SU-DHL-6 (cell line): ENCODE measurements at regions not wholly inside any gene's neighbourhood (a gene's known extent, or its start where the extent isn't known, plus 50 kb on each side); places are given as distances from the start of the nearest gene placed in this dataset.

ENCODE experiments used
- EZH2phosphoT487 ChIP-seq: fragments of 200-600 bp; sonication (generic), shearing (Covaris generic); conservative IDR thresholded peaks from 2 replicates; pipeline ENCODE4 v1.6.1; 2018; ENCODE audit warnings: mild to moderate bottlenecking, antibody characterized with exemption, low read length, moderate library complexity, mixed read lengths
- TF ChIP-seq, protein P1 (sequence below): fragments of 200-600 bp; sonication (generic); IDR thresholded peaks from one replicate; pipeline ENCODE4 v1.5.1; 2017; ENCODE audit warnings: antibody characterized with exemption, mild to moderate bottlenecking, low read length, moderate library complexity; ENCODE audit not compliant: insufficient read depth, poor library complexity, severe bottlenecking

DNA sequence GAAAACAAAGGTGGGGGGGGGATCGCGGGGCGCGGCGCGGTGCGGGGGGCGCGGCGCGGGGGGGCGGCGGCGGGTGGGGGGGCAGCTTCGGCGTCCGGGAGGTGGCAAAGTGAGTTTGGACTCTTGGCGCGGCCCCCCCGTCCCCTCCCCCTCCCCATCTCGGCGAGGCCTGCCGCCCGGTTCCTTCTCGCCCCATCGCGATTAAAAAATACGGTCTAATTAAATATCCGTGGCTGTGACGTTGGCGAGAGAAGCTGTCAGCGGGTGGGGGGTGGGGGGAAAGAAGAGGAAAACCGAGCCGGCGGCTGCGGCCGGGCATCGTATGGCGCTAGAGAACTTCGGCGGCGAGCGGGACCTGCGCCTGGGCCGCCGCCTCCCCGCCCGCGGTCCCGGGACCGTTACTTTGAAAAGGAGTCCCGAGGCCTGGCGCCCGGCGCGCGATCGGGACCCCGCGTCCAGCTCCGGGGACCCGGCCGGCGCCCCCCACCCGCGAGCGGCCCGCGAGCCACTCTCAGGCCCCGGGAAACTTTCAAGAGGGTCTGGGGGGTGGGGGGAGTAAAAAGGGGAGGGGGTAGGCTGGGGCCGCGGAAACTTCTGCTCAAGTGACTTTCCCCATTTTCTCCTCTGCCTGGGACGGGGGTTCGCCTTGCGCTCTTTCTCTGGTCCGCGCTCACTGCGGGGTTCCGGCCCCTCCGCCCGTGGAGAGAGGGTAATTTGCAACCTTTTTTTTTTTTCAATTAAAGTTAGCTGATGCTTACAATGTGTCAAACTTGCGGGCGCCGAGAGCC lies 146.3 kb upstream of the ZNF536 start:
- TF ChIP-seq, protein P1, sequence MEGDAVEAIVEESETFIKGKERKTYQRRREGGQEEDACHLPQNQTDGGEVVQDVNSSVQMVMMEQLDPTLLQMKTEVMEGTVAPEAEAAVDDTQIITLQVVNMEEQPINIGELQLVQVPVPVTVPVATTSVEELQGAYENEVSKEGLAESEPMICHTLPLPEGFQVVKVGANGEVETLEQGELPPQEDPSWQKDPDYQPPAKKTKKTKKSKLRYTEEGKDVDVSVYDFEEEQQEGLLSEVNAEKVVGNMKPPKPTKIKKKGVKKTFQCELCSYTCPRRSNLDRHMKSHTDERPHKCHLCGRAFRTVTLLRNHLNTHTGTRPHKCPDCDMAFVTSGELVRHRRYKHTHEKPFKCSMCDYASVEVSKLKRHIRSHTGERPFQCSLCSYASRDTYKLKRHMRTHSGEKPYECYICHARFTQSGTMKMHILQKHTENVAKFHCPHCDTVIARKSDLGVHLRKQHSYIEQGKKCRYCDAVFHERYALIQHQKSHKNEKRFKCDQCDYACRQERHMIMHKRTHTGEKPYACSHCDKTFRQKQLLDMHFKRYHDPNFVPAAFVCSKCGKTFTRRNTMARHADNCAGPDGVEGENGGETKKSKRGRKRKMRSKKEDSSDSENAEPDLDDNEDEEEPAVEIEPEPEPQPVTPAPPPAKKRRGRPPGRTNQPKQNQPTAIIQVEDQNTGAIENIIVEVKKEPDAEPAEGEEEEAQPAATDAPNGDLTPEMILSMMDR, result no peak
- TF ChIP-seq EZH2phosphoT487, result no peak
